Bronchial epithelial cell (primary cell): ENCODE measurements at regions not wholly inside any gene's neighbourhood (a gene's known extent, or its start where the extent isn't known, plus 50 kb on each side); places are given as distances from the start of the nearest gene placed in this dataset.

Experiments used
- DNase-seq: peaks from one replicate; pipeline ENCODE4 v3.0.0-alpha.2; 2010; ENCODE audit warnings: low read depth
- FAIRE-seq: peaks from 2 replicates; lab custom pipeline; 2011; peaks lifted over from hg19 to GRCh38; lab: Jason Lieb, UNC
- H3K27me3 ChIP-seq: 2 replicates; pipeline ENCODE4 v1.5.1; 2011; ENCODE audit warnings: low read length; ENCODE audit not compliant: control insufficient read depth, insufficient read depth
- H3K36me3 ChIP-seq: 2 replicates; pipeline ENCODE4 v1.5.1; 2011; ENCODE audit warnings: low read length; ENCODE audit not compliant: control insufficient read depth, insufficient read depth
- H3K4me3 ChIP-seq: 2 replicates; pipeline ENCODE4 v1.5.1; 2011; ENCODE audit warnings: mild to moderate bottlenecking, low read depth, low read length, control low read depth
- TF ChIP-seq, protein P1 (sequence below): IDR thresholded peaks from 2 replicates; pipeline ENCODE4 v1.5.1; 2011; ENCODE audit warnings: mild to moderate bottlenecking, moderate library complexity, low read length, control low read depth, inconsistent platforms; ENCODE audit not compliant: insufficient read depth, severe bottlenecking

- TF ChIP-seq, protein P1, sequence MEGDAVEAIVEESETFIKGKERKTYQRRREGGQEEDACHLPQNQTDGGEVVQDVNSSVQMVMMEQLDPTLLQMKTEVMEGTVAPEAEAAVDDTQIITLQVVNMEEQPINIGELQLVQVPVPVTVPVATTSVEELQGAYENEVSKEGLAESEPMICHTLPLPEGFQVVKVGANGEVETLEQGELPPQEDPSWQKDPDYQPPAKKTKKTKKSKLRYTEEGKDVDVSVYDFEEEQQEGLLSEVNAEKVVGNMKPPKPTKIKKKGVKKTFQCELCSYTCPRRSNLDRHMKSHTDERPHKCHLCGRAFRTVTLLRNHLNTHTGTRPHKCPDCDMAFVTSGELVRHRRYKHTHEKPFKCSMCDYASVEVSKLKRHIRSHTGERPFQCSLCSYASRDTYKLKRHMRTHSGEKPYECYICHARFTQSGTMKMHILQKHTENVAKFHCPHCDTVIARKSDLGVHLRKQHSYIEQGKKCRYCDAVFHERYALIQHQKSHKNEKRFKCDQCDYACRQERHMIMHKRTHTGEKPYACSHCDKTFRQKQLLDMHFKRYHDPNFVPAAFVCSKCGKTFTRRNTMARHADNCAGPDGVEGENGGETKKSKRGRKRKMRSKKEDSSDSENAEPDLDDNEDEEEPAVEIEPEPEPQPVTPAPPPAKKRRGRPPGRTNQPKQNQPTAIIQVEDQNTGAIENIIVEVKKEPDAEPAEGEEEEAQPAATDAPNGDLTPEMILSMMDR: no peak
- no peak for DNase-seq
- Histone ChIP-seq H3K27me3 (no peaks in the 10 kb centered on the region), H3K4me3 (no peak overlapping the region), H3K36me3 (no peaks in the 10 kb centered on the region)
- no peak for FAIRE-seq
These were observed 83.9 kb downstream of the BMP4 start for GRCh38 chr14:53872681-53873089.

DNA sequence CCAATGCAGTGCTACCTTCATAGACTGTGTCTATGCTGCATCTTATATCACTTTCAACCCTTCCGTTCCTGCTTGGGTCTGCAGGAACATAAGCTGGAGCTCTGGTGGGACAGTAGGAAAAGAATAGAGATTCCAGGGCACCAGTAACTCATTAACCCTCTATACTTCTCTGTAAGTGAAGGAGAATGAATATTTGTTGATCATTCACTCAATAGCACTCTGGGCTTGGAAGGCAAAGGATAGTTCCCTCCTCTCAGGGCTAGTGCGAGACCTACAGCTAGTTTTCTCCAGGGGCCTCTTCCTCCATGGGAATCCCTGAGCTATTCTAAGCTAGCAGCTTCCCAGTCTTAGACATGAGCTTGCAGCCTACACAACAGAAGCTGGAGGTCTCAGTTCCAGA, 84.7 kb downstream of the BMP4 start:
- FAIRE-seq (no peak), DNase-seq (no peak)
- Histone ChIP-seq H3K4me3 (no peak overlapping the region), H3K36me3 (no peaks in the 10 kb centered on the region), H3K27me3 (no peaks in the 10 kb centered on the region)
- TF ChIP-seq, protein P1: no peak

- no peaks in the 10 kb centered on the region for H3K36me3 ChIP-seq
- no peaks in the 10 kb centered on the region for H3K27me3 ChIP-seq
- no peak overlapping the region for H3K4me3 ChIP-seq
- FAIRE-seq (no peak), DNase-seq (no peak)
- TF ChIP-seq, protein P1: no peak
These were observed 85.6 kb downstream of the BMP4 start for GRCh38 chr14:53871011-53871410.

- FAIRE-seq: no peak
These were observed 90.9 kb downstream of the BMP4 start for GRCh38 chr14:53865711-53866110.

DNA sequence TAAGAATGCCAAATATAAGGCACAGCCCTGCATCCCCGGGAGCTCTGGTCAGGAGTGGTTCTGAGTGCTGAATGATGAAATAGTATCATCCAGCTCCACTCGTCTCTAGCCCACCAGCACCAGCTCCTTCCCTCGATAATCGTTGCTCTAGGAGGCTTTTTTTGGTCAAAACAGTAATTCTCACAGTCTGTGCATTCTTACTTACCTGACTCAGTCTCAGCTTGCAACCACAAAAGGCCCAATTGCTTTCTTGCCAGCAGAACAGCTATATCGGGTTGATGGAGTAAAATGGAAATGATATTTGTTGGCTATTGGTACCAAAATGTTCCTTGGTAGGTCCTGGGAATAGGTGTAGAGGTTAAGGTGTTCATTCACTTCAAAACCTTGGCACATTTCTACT, 94.8 kb downstream of the BMP4 start:
- DNase-seq: no peak
- H3K4me3 ChIP-seq: no peak overlapping the region
- TF ChIP-seq, protein P1: no peak
- no peaks in the 10 kb centered on the region for H3K27me3 ChIP-seq
- peak; percentile 32 for FAIRE-seq
- H3K36me3 ChIP-seq: no peaks in the 10 kb centered on the region

More at GRCh38 chr14:53865711-53866110, 90.9 kb downstream of the BMP4 start:
- TF ChIP-seq, protein P1: no peak
- DNase-seq: no peak
- Histone ChIP-seq H3K36me3 (no peaks in the 10 kb centered on the region), H3K4me3 (no peak overlapping the region), H3K27me3 (no peaks in the 10 kb centered on the region)

- FAIRE-seq (no peak), DNase-seq (no peak)
- Histone ChIP-seq H3K27me3 (no peaks in the 10 kb centered on the region), H3K4me3 (no peak overlapping the region), H3K36me3 (no peaks in the 10 kb centered on the region)
- TF ChIP-seq, protein P1: no peak
These were observed 98.3 kb downstream of the BMP4 start for GRCh38 chr14:53858345-53858684.
